ENCODE measurements at regions not wholly inside any gene's neighbourhood (a gene's known extent, or its start where the extent isn't known, plus 50 kb on each side); places are given as distances from the start of the nearest gene placed in this dataset.
A peak's percentile ranks its signal among the peaks of the same experiment; 100 is the strongest.
"Not testable (repeated sequence)": the region's sequence is repeated elsewhere in the genome, so short reads cannot be mapped to it uniquely, and the experiment has no call there.

DNA sequence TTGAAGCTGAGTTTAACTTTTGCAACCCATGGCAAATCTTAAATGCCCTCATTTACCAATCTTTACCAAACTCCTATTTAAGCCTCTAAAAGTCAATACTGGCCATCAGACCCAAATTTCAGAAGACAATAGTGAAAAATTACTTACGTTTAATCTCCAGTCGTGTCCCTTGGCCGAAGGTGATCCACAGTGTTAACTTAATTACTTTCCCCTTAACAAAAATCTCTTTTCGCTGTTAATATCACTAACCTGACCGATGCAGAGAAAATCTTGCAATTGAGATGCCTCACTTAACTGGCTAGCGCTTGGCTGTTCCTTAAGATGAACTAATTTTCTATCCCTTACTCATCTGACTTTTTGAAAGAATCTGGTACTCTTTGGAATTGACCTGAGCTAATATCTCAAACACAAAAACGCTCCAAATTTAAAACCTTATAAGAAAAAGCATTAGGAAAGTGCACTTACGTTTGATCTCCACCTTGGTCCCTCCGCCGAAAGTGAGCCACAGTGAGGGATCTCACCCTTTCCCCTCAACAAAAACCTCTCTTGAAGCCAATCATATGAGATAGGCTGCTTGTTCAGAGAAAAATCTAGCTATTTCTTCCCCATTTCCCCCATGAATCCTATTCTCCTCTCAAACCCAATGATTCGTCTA lies 169.1 kb downstream of the RPIA start:
- ATAC-seq = no peak

- ATAC-seq = no peak
These were observed 174.4 kb downstream of the RPIA start for GRCh38 chr2:88865801-88866371.

DNA sequence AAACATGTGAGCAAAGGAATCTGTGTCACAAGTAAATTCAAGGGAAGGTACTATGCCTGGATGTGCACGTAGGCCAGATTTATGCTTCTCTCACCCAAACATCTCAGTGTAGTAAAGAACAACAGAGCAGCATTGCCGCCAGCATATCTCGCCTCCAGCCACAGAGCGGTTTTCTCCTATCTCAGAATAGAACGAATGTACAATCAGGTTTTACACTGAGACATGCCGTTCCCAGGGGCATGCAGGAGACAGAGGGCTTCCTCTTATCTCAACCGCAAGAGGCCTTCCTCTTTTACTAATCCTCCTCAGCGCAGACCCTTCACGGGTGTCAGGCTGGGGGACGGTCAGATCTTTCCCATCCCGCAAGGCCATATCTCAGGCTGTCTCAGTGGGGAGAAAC lies 175.3 kb downstream of the RPIA start:
- ATAC-seq = no peak

GRCh38 chr2:88868861-88869260 lies 177.4 kb downstream of the RPIA start:
- no peak for ATAC-seq

DNA sequence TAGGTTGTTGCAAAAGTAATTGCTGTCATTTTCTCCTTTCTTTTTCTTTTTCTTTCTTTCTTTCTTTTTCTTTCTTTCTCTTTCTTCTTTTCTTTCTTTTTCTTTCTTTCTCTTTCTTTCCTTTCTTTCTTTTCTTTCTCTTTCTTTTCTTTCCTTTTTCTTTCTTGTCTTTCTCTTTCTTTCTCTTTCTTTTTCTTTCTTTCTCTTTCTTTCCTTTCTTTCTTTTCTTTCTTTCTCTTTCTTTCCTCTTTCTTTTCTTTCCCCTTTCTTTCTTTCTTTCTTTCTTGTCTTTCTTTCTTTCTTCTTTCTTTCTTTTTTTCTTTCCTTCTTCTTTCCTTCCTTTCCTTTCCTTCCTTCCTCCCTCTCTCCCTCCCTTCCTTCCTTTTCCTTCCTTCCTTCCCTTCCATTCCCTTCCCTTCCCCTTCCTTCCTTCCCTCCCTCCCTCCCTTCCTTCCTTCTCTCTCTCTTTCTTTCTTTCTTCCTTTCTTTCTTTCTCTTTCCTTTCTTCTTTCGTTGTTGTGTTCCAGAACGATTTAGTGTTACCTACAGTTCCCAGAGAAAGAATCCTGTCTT lies 178.9 kb downstream of the RPIA start:
- no peak for ATAC-seq

GRCh38 chr2:88871336-88871735 lies 179.9 kb downstream of the RPIA start:
- ATAC-seq = no peak

GRCh38 chr2:88873620-88874019 lies 182.1 kb downstream of the RPIA start:
- no peak for ATAC-seq

- peak; percentile 64 for ATAC-seq
These were observed 182.7 kb downstream of the RPIA start for GRCh38 chr2:88874063-88874657.

DNA sequence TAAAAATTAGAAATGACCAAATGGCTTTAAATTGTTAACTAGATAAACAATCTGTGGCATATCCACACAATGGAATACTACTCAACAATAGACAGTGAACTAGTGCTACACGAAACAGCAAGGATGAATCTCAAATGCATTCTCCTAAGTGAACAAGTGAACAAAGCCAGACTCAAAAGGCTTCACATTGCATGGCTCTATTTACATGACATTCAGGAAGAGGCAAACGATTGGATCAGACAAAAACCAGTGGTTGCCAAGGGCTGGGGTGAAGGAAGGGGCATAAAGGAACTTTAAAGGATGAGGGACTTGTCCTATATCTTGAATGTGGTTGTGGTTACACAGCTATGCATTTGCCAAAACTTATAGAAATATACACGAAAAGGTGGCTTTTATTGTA lies 184.3 kb downstream of the RPIA start:
- ATAC-seq = no peak

DNA sequence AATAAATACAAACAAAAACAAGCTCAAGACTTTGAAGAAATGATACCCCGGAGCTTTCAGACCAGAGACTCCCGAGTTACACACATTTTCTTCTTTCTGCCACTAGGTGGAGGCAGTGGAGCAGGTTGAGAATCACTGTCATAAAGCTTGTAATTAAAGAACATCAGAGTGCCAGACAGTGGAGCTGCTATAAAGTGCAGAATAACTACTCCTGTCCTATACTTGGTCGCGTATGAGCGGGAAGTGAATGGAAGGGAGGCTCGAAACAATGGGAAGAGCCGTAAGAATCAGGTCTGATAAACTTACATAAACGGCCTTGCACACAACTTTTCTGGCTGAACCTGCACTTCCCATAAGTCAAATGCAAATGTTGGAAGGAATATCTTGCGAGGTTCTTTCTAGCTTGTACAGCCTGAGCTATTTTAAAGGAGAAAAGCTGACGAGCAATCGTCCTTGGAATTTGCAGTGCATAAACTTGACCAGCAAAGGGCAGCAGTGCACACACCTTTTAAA lies 189.0 kb downstream of the RPIA start:
- peak; percentile 63 for ATAC-seq

DNA sequence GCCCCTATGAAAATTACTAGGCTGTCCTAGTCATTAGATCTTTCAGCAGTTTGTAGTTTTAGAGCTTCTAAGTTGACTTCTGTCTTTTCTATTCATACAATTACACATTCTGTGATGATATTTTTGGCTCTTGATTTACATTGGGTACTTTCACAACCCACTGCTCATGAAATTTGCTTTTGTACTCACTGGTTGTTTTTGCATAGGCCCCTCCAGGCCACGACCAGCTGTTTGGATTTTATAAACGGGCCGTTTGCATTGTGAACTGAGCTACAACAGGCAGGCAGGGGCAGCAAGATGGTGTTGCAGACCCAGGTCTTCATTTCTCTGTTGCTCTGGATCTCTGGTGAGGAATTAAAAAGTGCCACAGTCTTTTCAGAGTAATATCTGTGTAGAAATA lies 193.8 kb downstream of the RPIA start:
- no peak for ATAC-seq

DNA sequence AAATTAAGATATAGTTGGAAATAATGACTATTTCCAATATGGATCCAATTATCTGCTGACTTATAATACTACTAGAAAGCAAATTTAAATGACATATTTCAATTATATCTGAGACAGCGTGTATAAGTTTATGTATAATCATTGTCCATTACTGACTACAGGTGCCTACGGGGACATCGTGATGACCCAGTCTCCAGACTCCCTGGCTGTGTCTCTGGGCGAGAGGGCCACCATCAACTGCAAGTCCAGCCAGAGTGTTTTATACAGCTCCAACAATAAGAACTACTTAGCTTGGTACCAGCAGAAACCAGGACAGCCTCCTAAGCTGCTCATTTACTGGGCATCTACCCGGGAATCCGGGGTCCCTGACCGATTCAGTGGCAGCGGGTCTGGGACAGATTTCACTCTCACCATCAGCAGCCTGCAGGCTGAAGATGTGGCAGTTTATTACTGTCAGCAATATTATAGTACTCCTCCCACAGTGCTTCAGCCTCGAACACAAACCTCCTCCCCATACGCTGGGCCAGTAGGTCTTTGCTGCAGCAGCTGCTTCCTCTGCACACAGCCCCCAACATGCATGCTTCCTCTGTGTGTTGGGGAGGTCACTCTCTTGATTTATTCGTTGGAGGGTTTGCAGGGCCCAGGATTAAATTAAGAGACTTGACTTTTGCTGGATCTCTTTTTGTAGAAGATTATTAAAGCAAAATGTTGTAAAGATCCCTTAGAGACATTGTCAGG lies 194.4 kb downstream of the RPIA start:
- no peak for ATAC-seq

DNA sequence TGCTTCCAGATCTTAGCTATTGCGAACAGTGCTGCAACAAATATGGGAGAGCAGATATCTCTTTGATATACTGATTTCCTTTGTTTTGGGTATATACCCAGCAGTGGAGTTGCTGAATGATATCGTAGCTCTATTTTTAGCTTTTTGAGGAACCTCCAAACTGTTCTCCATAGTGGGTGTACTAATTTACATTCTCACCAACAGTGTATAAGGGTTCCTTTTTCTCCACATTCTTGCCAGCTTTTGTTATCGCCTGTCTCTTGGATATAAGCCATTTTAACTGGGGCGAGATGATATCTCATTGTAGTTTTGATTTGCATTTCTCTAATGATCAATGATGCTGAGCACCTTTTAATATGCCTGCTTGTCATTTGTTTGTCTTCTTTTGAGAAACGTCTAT lies 196.0 kb downstream of the RPIA start:
- not testable (repeated sequence) for ATAC-seq

GRCh38 chr2:88892207-88892606 lies 200.7 kb downstream of the RPIA start:
- ATAC-seq = no peak

DNA sequence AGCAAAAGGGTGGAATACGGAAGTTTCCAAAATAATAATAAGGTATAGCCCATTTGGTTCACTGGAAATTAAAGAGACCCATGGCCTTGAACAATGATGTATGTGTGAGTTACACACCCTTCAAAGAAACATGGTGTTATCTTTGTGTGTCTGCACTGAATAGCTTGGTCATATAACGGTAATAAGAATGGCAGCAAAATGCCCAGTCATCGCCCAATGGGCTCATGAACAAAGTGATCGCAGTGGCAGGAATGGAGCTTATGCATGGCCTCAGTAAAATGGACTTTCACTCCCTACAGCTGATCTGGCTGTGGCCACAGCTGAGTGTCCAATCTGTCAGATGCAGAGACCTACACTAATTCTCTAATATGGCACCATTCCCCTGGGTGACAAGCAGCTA lies 201.3 kb downstream of the RPIA start:
- ATAC-seq = no peak

GRCh38 chr2:88896971-88897370 lies 205.5 kb downstream of the RPIA start:
- ATAC-seq = no peak

DNA sequence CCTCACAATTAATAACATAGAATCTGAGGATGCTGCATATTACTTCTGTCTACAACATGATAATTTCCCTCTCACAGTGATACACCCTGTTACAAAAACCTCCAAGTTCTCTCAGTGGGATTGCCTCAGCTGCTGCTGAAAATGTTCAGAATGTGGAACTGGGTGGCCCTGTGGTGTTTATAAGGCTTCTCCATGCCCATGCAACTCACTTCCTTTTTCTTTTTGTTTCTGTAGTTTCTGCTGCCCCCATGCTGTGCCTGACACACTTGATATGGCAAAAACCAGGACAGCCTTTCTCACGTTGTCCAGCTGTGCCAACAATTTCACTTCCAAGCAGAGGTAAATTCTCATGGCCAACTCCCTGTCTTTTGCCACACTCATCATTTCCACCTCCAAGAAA lies 206.2 kb downstream of the RPIA start:
- ATAC-seq = no peak

DNA sequence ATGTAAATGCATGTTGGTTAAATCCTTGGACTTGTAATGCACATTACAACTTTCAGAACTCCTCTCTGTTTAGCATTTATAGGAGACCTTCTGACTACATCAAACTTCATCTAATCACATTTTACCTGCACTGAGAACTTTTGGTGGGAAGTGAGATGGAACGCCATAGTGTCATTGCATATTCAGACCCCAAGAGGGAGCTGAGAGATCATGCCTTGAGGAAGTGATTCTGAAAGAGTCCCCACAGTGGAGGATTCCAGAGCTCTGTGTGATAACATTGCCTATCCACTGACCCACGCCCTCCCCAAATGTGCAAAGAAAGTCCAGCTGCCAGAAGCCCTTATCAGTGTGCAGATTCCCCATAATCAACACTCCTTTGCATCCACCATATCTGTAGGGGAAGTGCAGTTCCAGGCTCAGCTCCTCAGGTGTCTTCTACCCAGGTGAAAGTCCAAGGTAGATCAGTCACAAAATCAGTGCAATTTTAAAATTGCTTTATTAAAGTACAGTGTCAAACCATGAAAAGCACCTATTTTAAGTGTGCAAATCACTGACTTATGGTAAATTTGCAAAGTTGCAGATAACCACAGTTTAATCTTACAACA lies 212.4 kb downstream of the RPIA start:
- peak; percentile 55 for ATAC-seq

DNA sequence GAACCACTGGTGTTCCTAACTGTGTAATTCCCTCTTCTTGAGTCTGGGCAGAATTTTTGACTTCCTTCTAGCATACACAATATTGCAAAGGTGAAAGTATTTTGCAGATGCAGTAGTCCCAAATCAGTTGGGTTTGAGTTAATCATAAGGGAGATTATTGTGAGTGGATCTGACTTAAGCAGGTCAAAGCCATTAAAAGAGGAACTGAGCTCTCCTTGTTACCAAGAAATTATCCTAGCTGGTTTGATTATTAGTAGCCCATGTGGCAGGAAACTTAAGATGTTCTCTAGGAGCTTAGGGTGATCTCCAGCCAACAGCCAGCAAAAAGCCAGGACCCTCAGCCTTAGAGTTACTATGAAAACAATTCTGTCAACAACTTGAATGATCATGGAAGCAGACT lies 221.8 kb downstream of the RPIA start:
- ATAC-seq = no peak

DNA sequence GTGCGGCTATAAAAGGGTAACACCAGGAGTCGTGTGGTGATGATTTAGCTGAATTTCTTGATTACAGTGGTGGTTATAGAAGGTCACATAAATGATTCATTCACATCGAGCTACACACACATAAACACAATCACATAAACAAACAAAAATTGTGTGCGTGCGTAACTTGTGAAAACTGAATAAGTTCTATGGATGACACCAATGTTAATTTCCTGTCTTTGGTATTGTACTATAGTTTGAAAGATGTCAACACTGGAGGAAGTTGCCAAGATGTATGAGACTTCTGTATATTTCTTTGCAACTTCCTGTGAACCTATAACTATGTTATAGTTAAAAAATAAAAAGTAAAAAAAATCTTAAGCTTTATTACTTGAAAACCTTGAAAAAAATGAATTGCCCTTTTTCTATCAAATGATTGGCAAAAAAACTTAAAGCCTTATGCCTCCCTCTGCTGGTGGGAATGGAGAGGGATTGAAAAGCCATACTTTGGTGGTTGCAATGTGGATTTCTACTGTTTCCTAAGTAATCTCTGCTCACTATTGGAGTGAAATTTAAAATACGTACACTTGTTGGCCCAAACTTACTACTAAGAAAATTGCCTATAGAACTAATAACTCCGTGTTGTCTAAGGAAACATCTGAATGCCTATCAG lies 227.7 kb downstream of the RPIA start:
- ATAC-seq = no peak

- ATAC-seq = not testable (repeated sequence)
These were observed 228.9 kb downstream of the RPIA start for GRCh38 chr2:88920399-88920798.

DNA sequence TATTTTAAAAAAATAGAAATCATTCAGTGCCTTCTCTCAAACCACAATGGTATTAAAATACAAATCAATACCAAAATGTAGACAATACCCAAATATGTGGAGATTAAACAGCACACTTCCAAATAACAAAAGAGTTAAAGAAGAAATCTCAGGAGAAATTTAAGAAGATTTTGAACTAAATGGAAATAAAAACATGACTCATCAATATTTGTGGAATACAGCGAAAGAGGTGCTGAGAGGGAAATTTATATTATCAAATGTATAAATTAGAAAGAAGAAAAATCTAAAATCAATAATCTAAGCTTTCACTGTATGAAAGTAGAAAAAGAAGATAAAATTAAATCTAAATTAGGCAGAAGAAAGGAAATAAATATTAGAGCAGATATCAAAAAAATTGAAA lies 233.1 kb downstream of the RPIA start:
- ATAC-seq = no peak

Measured in esophagus mucosa (tissue), 1 donor.